GM13976 (cell line): ENCODE measurements at regions not wholly inside any gene's neighbourhood (a gene's known extent, or its start where the extent isn't known, plus 50 kb on each side); places are given as distances from the start of the nearest gene placed in this dataset.
"Not testable (repeated sequence)": the region's sequence is repeated elsewhere in the genome, so short reads cannot be mapped to it uniquely, and the experiment has no call there.

Source experiments
- DNase-seq: peaks from one replicate; pipeline ENCODE4 v3.0.0; 2012; ENCODE audit warnings: low spot score
- CTCF ChIP-seq: IDR thresholded peaks from 2 replicates; pipeline ENCODE4 v1.5.1; 2012; ENCODE audit warnings: borderline replicate concordance, mild to moderate bottlenecking; ENCODE audit not compliant: insufficient read depth; ENCODE audit errors: extremely low read depth, missing control alignments, control extremely low read depth
- in situ Hi-C: fragments of 300-500 bp; cut with MboI; formaldehyde crosslinking; loops from one replicate; pipeline ENCODE4 v1.12.0; 2022; ENCODE audit warnings: low sequenced_read_pairs, mixed read lengths, inconsistent platforms; ENCODE audit not compliant: unreplicated experiment

- no peak for DNase-seq
- in situ Hi-C loops, result no loop called here
- TF ChIP-seq CTCF, result no peak
These were observed 131.0 kb downstream of the TMEM182 start for GRCh38 chr2:102892698-102893310.

GRCh38 chr2:102893870-102894269 is 132.0 kb downstream of the TMEM182 start:
- no peak for DNase-seq
- TF ChIP-seq CTCF, result no peak
- in situ Hi-C loops, result no loop called here

- in situ Hi-C loops, result no loop called here
- DNase-seq, result no peak
- TF ChIP-seq CTCF, result no peak
These were observed 133.5 kb downstream of the TMEM182 start for GRCh38 chr2:102895376-102895775.

GRCh38 chr2:102909240-102909639 is 147.4 kb downstream of the TMEM182 start:
- in situ Hi-C loops, DNase-seq: not testable (repeated sequence)

GRCh38 chr2:102910724-102911123 is 148.9 kb downstream of the TMEM182 start:
- TF ChIP-seq CTCF, result no peak
- DNase-seq, result no peak
- in situ Hi-C loops, result no loop called here

GRCh38 chr2:102915128-102915527 is 153.3 kb downstream of the TMEM182 start:
- TF ChIP-seq CTCF, result no peak
- in situ Hi-C loops, result no loop called here

GRCh38 chr2:102922321-102922720 is 160.5 kb downstream of the TMEM182 start:
- no peak for TF ChIP-seq CTCF
- in situ Hi-C loops, result no loop called here
- no peak for DNase-seq

More at GRCh38 chr2:102915128-102915527, 153.3 kb downstream of the TMEM182 start:
- no peak for DNase-seq
